H1 (cell line): ENCODE measurements at regions not wholly inside any gene's neighbourhood (a gene's known extent, or its start where the extent isn't known, plus 50 kb on each side); places are given as distances from the start of the nearest gene placed in this dataset.

ENCODE experiments used
- CTCF ChIA-PET: fragments of 300-600 bp; sonication (Branson Sonifier 250); formaldehyde crosslinking; loops from one replicate; lab custom pipeline; 2021; ENCODE audit not compliant: partially characterized antibody; lab: Charles Lee
- POLR2A ChIA-PET: fragments of 300-600 bp; sonication (Branson Sonifier 250); formaldehyde crosslinking; loops from one replicate; lab custom pipeline; 2021; ENCODE audit warnings: inconsistent platforms; ENCODE audit not compliant: partially characterized antibody; lab: Charles Lee
- DNase-seq, 2 experiments: peaks; one replicate each; pipeline versions ENCODE4 v3.0.0 to v3.0.0-alpha.2; 2010 to 2022; ENCODE audit warnings: low spot score in 2 of 2, low read depth in 1 of 2, mixed read lengths in 1 of 2
- FAIRE-seq: peaks from 2 replicates; lab custom pipeline; 2011; peaks lifted over from hg19 to GRCh38; lab: Jason Lieb, UNC
- H2AFZ ChIP-seq: 2 replicates; pipeline ENCODE4 v1.8.1; 2012; ENCODE audit warnings: low read length, inconsistent platforms
- H2AK5ac ChIP-seq: 2 replicates; pipeline ENCODE4 v1.6.1; 2013; ENCODE audit warnings: low read depth, low read length
- H2BK120ac ChIP-seq: replicated peaks from 2 replicates; pipeline ENCODE3; 2013; ENCODE audit warnings: low read depth, low read length, inconsistent platforms
- H2BK12ac ChIP-seq: 2 replicates; pipeline ENCODE4 v1.6.1; 2013; ENCODE audit warnings: low read depth, low read length
- H2BK15ac ChIP-seq: 2 replicates; pipeline ENCODE4 v1.6.1; 2013; ENCODE audit warnings: low read length
- H2BK20ac ChIP-seq: 2 replicates; pipeline ENCODE4 v1.6.1; 2013; ENCODE audit warnings: low read length
- H2BK5ac ChIP-seq: 2 replicates; pipeline ENCODE4 v1.6.1; 2013; ENCODE audit warnings: low read depth, low read length
- H3K14ac ChIP-seq: 2 replicates; pipeline ENCODE4 v1.6.1; 2013; ENCODE audit warnings: inconsistent platforms; ENCODE audit not compliant: insufficient read length
- H3K18ac ChIP-seq: 2 replicates; pipeline ENCODE4 v1.6.1; 2013; ENCODE audit warnings: low read length; ENCODE audit errors: extremely low read depth
- H3K23ac ChIP-seq: 2 replicates; pipeline ENCODE4 v1.6.1; 2013; ENCODE audit warnings: inconsistent platforms; ENCODE audit not compliant: insufficient read length
- H3K23me2 ChIP-seq: 2 replicates; pipeline ENCODE4 v1.6.1; 2013; ENCODE audit warnings: low read depth, low read length
- H3K27ac ChIP-seq: 2 replicates; pipeline ENCODE4 v1.6.1; 2011; ENCODE audit warnings: low read depth, low read length, inconsistent platforms
- H3K27me3 ChIP-seq, 4 experiments: replicated peaks in 1 of 4; 1 replicate in 1 of 4; 2 replicates in 3 of 4; pipeline versions ENCODE4 v1.6.1 to v1.8.1; 2011 to 2013; ENCODE audit warnings: low read length in 3 of 4, mild to moderate bottlenecking in 3 of 4, inconsistent platforms in 2 of 4, mixed read lengths in 2 of 4, moderate library complexity in 1 of 4; ENCODE audit not compliant: control insufficient read depth in 3 of 4, insufficient read depth in 3 of 4; ENCODE audit errors: extremely low read depth in 1 of 4
- H3K36me3 ChIP-seq, 4 experiments: 2 replicates each; pipeline versions ENCODE4 v1.6.1 to v1.8.1; 2011 to 2013; ENCODE audit warnings: mild to moderate bottlenecking in 4 of 4, low read length in 3 of 4, moderate library complexity in 2 of 4, control low read depth in 1 of 4, inconsistent platforms in 1 of 4; ENCODE audit not compliant: insufficient read depth in 4 of 4, control insufficient read depth in 2 of 4
- H3K4ac ChIP-seq: replicated peaks from 2 replicates; pipeline ENCODE3; 2013; ENCODE audit warnings: low read length, low read depth, mixed read lengths, inconsistent platforms; ENCODE audit not compliant: insufficient read length
- H3K4me1 ChIP-seq, 4 experiments: replicated peaks in 1 of 4; 1 replicate in 1 of 4; 2 replicates in 3 of 4; pipeline versions ENCODE4 v1.6.1 to v1.8.1; 2011 to 2013; ENCODE audit warnings: low read length in 3 of 4, inconsistent platforms in 2 of 4, mixed read lengths in 1 of 4; ENCODE audit not compliant: insufficient read depth in 4 of 4, control insufficient read depth in 3 of 4
- H3K4me2 ChIP-seq, 2 experiments: 2 replicates each; pipeline versions ENCODE4 v1.6.1 to v1.8.1; 2011 to 2013; ENCODE audit warnings: low read depth in 2 of 2, low read length in 2 of 2, control low read depth in 1 of 2, inconsistent platforms in 1 of 2, mild to moderate bottlenecking in 1 of 2; ENCODE audit not compliant: insufficient read depth in 1 of 2
- H3K4me3 ChIP-seq, 4 experiments: fragments of 200-600, 300-600 bp in 1 of 4; sonication (generic), shearing (Covaris generic), sonication (Bioruptor Twin) in 1 of 4; 2 replicates each; pipeline versions ENCODE4 v1.5.1 to v1.8.1; 2011 to 2016; ENCODE audit warnings: low read length in 4 of 4, low read depth in 3 of 4, control low read depth in 2 of 4, inconsistent platforms in 2 of 4, mild to moderate bottlenecking in 2 of 4, mixed read lengths in 1 of 4, moderate library complexity in 1 of 4; ENCODE audit not compliant: insufficient read depth in 2 of 4; ENCODE audit errors: extremely low read depth in 1 of 4
- H3K56ac ChIP-seq: replicated peaks from 2 replicates; pipeline ENCODE3; 2013; ENCODE audit warnings: low read depth, mild to moderate bottlenecking, mixed read lengths, low read length, inconsistent platforms; ENCODE audit not compliant: insufficient read length
- H3K79me1 ChIP-seq: 2 replicates; pipeline ENCODE4 v1.6.1; 2013; ENCODE audit warnings: low read depth, low read length, control low read depth
- H3K79me2 ChIP-seq, 2 experiments: 2 replicates each; pipeline versions ENCODE4 v1.6.1 to v1.8.1; 2012 to 2013; ENCODE audit warnings: low read length in 2 of 2, mild to moderate bottlenecking in 2 of 2, inconsistent platforms in 1 of 2; ENCODE audit not compliant: insufficient read depth in 2 of 2, control insufficient read depth in 1 of 2
- H3K9ac ChIP-seq, 4 experiments: replicated peaks in 1 of 4; 1 replicate in 1 of 4; 2 replicates in 3 of 4; pipeline versions ENCODE4 v1.6.1 to v1.8.1; 2011 to 2013; ENCODE audit warnings: low read depth in 3 of 4, low read length in 3 of 4, control low read depth in 2 of 4, mild to moderate bottlenecking in 2 of 4, moderate library complexity in 2 of 4, inconsistent platforms in 1 of 4; ENCODE audit errors: extremely low read depth in 1 of 4
- H3K9me3 ChIP-seq, 2 experiments: 2 replicates each; pipeline versions ENCODE4 v1.6.1 to v1.8.1; 2012 to 2013; ENCODE audit warnings: mild to moderate bottlenecking in 2 of 2, moderate library complexity in 2 of 2, control low read depth in 1 of 2, inconsistent platforms in 1 of 2, low read depth in 1 of 2, low read length in 1 of 2, mixed read lengths in 1 of 2; ENCODE audit not compliant: insufficient read depth in 2 of 2
- H4K20me1 ChIP-seq, 2 experiments: replicated peaks in 1 of 2; 2 replicates each; pipeline versions ENCODE3 to v1.8.1; 2011 to 2013; ENCODE audit warnings: inconsistent platforms in 2 of 2, low read length in 2 of 2, mild to moderate bottlenecking in 1 of 2; ENCODE audit not compliant: insufficient read depth in 2 of 2, control insufficient read depth in 1 of 2
- H4K5ac ChIP-seq: 2 replicates; pipeline ENCODE4 v1.6.1; 2013; ENCODE audit warnings: low read length, low read depth, mixed read lengths, inconsistent platforms; ENCODE audit not compliant: insufficient read length
- H4K8ac ChIP-seq: 2 replicates; pipeline ENCODE4 v1.8.0; 2013; ENCODE audit warnings: mild to moderate bottlenecking, moderate library complexity, low read length, inconsistent platforms; ENCODE audit not compliant: insufficient read depth; ENCODE audit errors: extremely low read depth
- H4K91ac ChIP-seq: replicated peaks from 2 replicates; pipeline ENCODE3; 2013; ENCODE audit warnings: low read length, mixed read lengths, inconsistent platforms; ENCODE audit not compliant: insufficient read length
- CREB1 ChIP-seq: IDR thresholded peaks from 2 replicates; pipeline ENCODE4 v1.6.1; 2012; ENCODE audit warnings: inconsistent platforms
- EP300 ChIP-seq, 2 experiments: IDR thresholded peaks; 1 replicate in 1 of 2; 2 replicates in 1 of 2; pipeline ENCODE4 v1.6.1; 2011 to 2012; ENCODE audit warnings: low read depth in 2 of 2, low read length in 2 of 2, mild to moderate bottlenecking in 2 of 2, borderline replicate concordance in 1 of 2, inconsistent platforms in 1 of 2, moderate library complexity in 1 of 2
- EZH2 ChIP-seq: fragments of 200-600 bp; sonication (generic); IDR thresholded peaks from 2 replicates; pipeline ENCODE4 v1.7.1; 2012; ENCODE audit warnings: low read depth, mild to moderate bottlenecking, moderate library complexity, low read length, inconsistent platforms; ENCODE audit not compliant: severe bottlenecking
- JUND ChIP-seq: IDR thresholded peaks from 2 replicates; pipeline ENCODE4 v1.6.1; 2011; ENCODE audit warnings: mild to moderate bottlenecking, improper control_type of control experiment, low read length
- WGBS, 2 experiments: shearing (Covaris generic) in 1 of 2; methylation state at CpG; one replicate each; pipeline versions ENCODE4 v1.1.6 to v1.1.7; 2013 to 2015; ENCODE audit warnings: low lambda C conversion rate in 2 of 2, mixed read lengths in 2 of 2, inconsistent platforms in 1 of 2, low coverage in 1 of 2, missing lambda C conversion rate in 1 of 2; ENCODE audit not compliant: insufficient replicate concordance in 2 of 2, insufficient coverage in 1 of 2, insufficient read length in 1 of 2; ENCODE audit errors: extremely low coverage in 1 of 2, missing lambda C conversion rate in 1 of 2; 5-methylcytosine and 5-hydroxymethylcytosine counted together

DNA sequence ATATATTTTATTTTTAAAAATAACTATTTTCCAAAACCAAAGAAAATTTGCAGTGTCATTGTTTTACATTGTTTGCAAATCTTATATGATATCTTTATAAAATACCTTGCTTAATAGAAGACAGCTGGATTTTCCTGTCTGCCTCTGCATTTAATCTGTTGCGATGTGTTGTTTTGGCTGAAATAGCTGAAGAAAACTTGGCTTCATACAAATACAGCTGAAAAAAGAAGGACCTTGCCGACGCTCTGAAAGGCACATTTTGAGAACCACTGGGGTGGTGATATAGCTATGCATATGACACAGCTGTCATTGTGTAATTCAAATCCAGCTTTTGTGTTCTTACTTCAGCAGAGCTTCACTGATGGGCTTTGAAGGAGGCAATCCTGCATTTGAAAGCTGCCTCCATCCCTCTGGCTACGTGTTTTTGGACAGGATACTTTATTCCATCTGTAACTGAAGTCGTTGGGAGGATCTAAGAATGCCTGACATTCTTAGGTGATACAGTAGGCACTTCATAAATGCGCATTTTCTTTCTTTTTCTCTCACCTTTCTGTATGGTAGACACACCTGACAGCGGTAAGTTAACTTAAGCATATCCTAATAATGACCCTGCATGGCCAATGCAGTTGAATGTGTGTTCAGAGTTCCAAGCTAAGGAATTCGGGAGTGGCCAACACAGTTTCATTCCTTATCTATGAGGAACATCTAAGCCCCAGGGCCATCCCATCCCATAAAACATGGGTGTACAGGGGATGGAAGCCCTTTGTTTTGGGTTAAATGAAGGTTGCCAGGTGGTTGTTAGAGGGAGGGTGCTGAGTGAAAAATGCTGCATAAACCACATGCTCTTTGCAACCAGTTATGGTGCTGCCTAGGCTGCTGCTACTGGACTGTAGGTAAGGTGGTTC, 213.0 kb downstream of the TFAP2A start:
- WGBS, 2 experiments, result 83% methylated on average over 8 of the region's 8 CpGs; no CpG with 5 or more reads in 1 of the 2 experiments
- ChIA-PET CTCF (interaction anchor here (1.3 kb wide), 1 partner anchor 12 kb away, joined by 5 read pairs; no protein-coding TSS in a partner anchor), POLR2A (no interaction called here)
- no peak overlapping the region for H2BK5ac ChIP-seq
- H3K14ac ChIP-seq, result no peak overlapping the region
- no peaks in the 10 kb centered on the region for H3K23me2 ChIP-seq
- H3K56ac ChIP-seq, result no peak overlapping the region
- H3K27ac ChIP-seq, result no peak overlapping the region
- H2BK120ac ChIP-seq, result no peak overlapping the region
- H3K79me1 ChIP-seq, result no peaks in the 10 kb centered on the region
- no peak overlapping the region for H2BK15ac ChIP-seq
- 0 out of 7 replicates have a peak overlapping the region, but pooled peaks of 1 of the 4 experiments have one; percentile 11 for H3K9ac ChIP-seq
- H3K4me2 ChIP-seq, result no peak overlapping the region
- H3K79me2 ChIP-seq, result no peaks in the 10 kb centered on the region
- no peak overlapping the region for H3K4me3 ChIP-seq
- no peak overlapping the region for H2AK5ac ChIP-seq
- H3K23ac ChIP-seq, result no peak overlapping the region
- no peak overlapping the region for H2BK12ac ChIP-seq
- FAIRE-seq (no peak), DNase-seq (no peak)
- no peaks in the 10 kb centered on the region for H4K20me1 ChIP-seq
- H4K8ac ChIP-seq, result no peak overlapping the region
- no peak overlapping the region for H3K18ac ChIP-seq
- no peak overlapping the region for H2AFZ ChIP-seq
- no peaks in the 10 kb centered on the region for H3K36me3 ChIP-seq
- no peak overlapping the region for H4K5ac ChIP-seq
- H2BK20ac ChIP-seq, result no peak overlapping the region
- no peak overlapping the region for H3K4ac ChIP-seq
- no peak overlapping the region for H4K91ac ChIP-seq
- H3K27me3 ChIP-seq, result no peaks in the 10 kb centered on the region
- TF ChIP-seq CREB1 (no peak), EZH2 (no peak), JUND (no peak), EP300 (IDR thresholded peaks at IDR 0.05; ENCODE audit: borderline replicate concordance in 1 of 2, low read depth in 2 of 2, low read length in 2 of 2) (no peak)
- 0 out of 4 replicates have a peak, but pooled peaks cover 0 to 4% of the 10 kb centered on the region in 2 experiments for H3K9me3 ChIP-seq
- no peaks in the 10 kb centered on the region for H3K4me1 ChIP-seq
